ENCODE measurements at regions not wholly inside any gene's neighbourhood (a gene's known extent, or its start where the extent isn't known, plus 50 kb on each side); places are given as distances from the start of the nearest gene placed in this dataset.
"Not testable (repeated sequence)": the region's sequence is repeated elsewhere in the genome, so short reads cannot be mapped to it uniquely, and the experiment has no call there.

DNA sequence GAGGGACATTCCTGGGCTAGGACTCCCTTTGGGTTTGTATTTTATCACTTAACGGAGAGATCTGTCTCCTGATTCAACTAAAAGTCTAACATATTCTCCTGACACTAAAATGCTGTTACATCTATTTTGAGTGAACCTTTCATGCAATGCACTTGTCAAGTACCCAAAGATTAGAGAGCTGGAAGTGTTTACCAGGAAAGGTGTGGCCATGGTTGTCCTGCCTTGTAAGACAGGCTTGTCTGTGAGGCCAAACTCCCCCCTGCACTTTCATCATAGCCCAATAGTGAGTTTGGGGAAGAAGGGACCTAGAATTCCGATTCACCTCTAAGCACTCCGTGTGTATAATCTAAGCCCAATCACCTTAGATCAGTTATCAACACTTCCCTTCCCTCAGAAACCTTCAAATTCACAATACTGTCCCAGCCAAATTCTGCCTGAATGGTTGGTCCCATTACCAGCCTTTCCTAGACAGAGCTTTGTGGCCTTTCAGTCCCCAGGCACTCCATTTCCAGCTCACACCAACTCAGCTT is 162.6 kb upstream of the NAMPT start:
- no peaks in the 10 kb centered on the region for H3K4me1 Mint-ChIP-seq
- H3K27me3 Mint-ChIP-seq (ENCODE audit: low read depth in 3 of 3): peaks cover 0 to 4% (median 2%) of the 10 kb centered on the region in 3 donors
- no peak overlapping the region for H3K27ac Mint-ChIP-seq
- no peaks in the 10 kb centered on the region for H3K36me3 Mint-ChIP-seq
- no peak overlapping the region for H3K4me3 Mint-ChIP-seq
- DNase-seq: no peak
- peaks cover 0 to 9% (median 2%) of the 10 kb centered on the region in 6 donors for H3K9me3 Mint-ChIP-seq

DNA sequence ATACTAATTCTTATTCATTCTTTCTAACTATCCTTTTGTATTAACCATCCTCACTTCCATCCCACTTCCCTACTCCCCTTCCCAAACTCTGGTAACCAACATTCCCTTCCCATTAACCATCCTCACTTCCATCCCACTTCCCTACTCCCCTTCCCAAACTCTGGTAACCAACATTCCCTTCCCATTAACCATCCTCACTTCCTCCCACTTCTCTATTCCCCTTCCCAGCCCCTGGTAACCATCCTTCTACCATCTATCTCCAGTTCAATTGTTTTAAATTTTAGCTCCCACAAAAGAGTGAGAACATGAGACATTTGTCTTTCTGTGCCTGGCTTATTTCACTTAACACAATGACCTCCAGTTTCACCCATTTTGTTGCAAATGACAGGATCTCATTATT is 160.6 kb upstream of the NAMPT start:
- not testable (repeated sequence) for H3K27ac Mint-ChIP-seq; H3K4me1 Mint-ChIP-seq; H3K36me3 Mint-ChIP-seq; H3K27me3 Mint-ChIP-seq (ENCODE audit: low read depth in 3 of 3); DNase-seq; H3K4me3 Mint-ChIP-seq; H3K9me3 Mint-ChIP-seq

DNA sequence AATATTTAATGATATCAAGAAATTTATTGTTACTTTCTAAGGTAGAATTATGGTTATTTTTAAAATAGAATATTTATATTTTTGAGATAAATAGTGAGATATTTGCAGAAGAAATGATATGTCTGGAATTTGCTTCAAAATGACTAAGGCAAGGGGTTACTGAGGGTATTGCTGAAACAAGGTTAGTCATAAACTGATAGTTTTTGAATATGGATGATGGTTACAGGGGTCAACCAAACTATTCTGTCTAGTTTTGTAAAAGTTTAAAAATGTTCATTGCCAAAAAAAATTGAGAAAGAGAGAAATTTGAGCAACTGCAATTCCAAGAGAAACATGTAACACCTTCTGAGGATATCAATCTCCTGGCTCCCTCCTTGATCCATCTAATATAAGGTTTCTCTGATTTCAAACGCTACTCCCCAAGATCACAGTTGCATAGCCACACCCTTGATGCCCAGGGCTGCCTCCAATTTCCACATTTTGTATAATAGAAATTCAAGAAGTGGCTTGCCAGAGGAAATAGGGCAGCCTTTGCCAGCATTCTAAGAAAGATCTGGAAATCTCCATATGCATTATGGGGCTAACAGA is 159.4 kb upstream of the NAMPT start:
- no peak for DNase-seq
- Mint-ChIP-seq H3K9me3 (peaks cover 0 to 5% (median under 1%) of the 10 kb centered on the region in 6 donors), H3K36me3 (no peaks in the 10 kb centered on the region), H3K4me1 (no peaks in the 10 kb centered on the region), H3K27me3 (ENCODE audit: low read depth in 3 of 3) (peaks cover 0 to 6% (median 5%) of the 10 kb centered on the region in 3 donors), H3K4me3 (no peak overlapping the region), H3K27ac (no peak overlapping the region)

DNA sequence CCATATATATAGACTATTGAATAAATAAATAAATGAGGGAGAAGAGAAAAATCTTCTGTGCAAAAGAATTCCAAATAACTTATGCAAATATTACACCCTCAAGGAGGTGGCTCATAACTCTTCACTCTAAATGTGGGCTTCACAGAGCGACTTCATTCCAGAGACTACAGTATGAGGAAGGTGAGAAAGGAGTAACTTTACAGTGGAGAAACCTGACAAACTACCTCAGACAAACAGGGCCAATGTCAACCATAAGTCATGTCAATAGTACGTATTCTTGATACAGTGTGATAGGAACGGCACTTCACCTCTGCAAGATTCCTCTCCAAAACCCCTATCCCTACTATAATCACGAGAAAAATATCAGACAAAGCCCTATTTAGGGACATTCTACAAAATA is 158.4 kb upstream of the NAMPT start:
- H3K27ac Mint-ChIP-seq: no peak overlapping the region

DNA sequence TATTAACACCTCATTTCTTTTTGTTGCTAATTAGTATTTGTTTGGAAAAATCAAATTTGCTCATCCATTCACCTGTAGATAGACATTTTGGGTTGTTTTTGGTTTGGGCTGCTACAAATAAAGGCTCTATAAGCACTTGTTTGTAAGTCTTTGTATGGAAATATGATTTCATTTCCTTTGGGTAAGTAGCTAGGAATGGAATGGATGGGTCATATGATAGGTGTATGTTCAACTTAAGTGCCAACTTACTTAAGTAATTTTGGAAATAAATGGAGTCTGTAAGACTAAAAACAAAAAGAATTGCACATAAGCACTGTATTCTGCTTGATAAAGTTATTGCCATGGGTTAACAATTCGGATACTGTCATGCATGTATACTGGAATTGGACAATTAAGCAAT is 157.7 kb upstream of the NAMPT start:
- Mint-ChIP-seq H3K4me3 (no peak overlapping the region), H3K27ac (no peak overlapping the region), H3K27me3 (ENCODE audit: low read depth in 3 of 3) (peaks cover 1 to 5% (median 4%) of the 10 kb centered on the region in 3 donors), H3K4me1 (no peaks in the 10 kb centered on the region), H3K9me3 (peaks cover 0 to 5% (median 0%) of the 10 kb centered on the region in 6 donors), H3K36me3 (no peaks in the 10 kb centered on the region)
- DNase-seq: no peak

More for the DNA sequence above, 158.4 kb upstream of the NAMPT start:
- Mint-ChIP-seq H3K27me3 (ENCODE audit: low read depth in 3 of 3) (peaks cover 1 to 5% (median 4%) of the 10 kb centered on the region in 3 donors), H3K4me1 (no peaks in the 10 kb centered on the region), H3K9me3 (peaks cover 0 to 5% (median under 1%) of the 10 kb centered on the region in 6 donors), H3K36me3 (no peaks in the 10 kb centered on the region), H3K4me3 (no peak overlapping the region)
- DNase-seq: no peak

DNA sequence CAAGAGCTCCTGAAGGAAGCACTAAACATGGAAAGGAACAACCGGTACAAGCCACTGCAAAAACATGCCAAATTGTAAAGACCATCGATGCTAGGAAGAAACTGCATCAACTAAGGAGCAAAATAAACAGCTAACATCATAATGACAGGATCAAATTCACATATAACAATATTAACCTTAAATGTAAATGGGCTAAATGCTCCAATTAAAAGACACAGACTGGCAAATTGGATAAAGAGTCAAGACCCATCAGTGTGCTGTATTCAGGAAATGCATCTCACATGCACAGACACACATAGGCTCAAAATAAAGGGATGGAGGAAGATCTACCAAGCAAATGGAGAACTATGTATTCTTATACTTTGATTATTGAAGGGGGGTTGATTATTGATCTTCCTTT is 156.6 kb upstream of the NAMPT start:
- not testable (repeated sequence) for H3K4me1 Mint-ChIP-seq; H3K4me3 Mint-ChIP-seq; H3K36me3 Mint-ChIP-seq; H3K27ac Mint-ChIP-seq; H3K9me3 Mint-ChIP-seq; H3K27me3 Mint-ChIP-seq (ENCODE audit: low read depth in 3 of 3); DNase-seq

DNA sequence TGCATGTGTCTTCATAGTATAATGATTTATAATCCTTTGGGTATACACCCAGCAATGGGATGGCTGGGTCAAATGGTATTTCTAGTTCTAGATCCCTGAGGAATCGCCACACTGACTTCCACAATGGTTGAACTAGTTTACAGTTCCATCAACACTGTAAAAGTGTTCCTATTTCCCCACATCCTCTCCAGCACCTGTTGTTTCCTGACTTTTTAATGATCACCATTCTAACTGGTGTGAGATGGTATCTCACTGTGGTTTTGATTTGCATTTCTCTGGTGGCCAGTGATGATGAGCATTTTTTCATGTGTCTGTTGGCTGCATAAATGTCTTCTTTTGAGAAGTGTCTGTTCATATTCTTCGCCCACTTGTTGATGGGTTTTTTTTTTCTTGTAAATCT is 152.2 kb upstream of the NAMPT start:
- H3K36me3 Mint-ChIP-seq; H3K27ac Mint-ChIP-seq; H3K4me3 Mint-ChIP-seq; H3K27me3 Mint-ChIP-seq (ENCODE audit: low read depth in 3 of 3); H3K4me1 Mint-ChIP-seq; H3K9me3 Mint-ChIP-seq; DNase-seq: not testable (repeated sequence)

DNA sequence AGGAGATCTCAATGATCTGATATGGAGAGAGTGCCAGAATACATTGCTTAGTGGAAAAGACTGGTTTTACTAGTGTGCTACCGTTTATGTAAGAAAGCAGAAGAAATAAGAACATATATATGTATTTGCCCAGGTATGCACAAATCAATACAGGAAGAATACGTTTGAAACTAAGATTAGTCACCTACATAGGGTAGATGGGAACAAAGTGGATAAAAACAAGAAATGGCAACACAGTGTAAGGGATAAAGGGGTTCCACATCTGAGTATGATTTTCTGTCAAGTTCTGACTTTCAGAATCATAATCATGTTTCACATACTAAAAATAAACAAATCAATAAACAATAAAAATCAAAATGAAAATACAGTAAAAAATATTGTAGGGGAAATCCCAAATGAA is 148.6 kb upstream of the NAMPT start:
- no peaks in the 10 kb centered on the region for H3K36me3 Mint-ChIP-seq
- H3K9me3 Mint-ChIP-seq: peaks cover 0 to 4% (median 0%) of the 10 kb centered on the region in 6 donors
- DNase-seq: no peak
- H3K27ac Mint-ChIP-seq: no peak overlapping the region
- H3K4me3 Mint-ChIP-seq: no peak overlapping the region
- H3K4me1 Mint-ChIP-seq: no peaks in the 10 kb centered on the region
- H3K27me3 Mint-ChIP-seq (ENCODE audit: low read depth in 3 of 3): peaks cover 2% of the 10 kb centered on the region in 3 donors

DNA sequence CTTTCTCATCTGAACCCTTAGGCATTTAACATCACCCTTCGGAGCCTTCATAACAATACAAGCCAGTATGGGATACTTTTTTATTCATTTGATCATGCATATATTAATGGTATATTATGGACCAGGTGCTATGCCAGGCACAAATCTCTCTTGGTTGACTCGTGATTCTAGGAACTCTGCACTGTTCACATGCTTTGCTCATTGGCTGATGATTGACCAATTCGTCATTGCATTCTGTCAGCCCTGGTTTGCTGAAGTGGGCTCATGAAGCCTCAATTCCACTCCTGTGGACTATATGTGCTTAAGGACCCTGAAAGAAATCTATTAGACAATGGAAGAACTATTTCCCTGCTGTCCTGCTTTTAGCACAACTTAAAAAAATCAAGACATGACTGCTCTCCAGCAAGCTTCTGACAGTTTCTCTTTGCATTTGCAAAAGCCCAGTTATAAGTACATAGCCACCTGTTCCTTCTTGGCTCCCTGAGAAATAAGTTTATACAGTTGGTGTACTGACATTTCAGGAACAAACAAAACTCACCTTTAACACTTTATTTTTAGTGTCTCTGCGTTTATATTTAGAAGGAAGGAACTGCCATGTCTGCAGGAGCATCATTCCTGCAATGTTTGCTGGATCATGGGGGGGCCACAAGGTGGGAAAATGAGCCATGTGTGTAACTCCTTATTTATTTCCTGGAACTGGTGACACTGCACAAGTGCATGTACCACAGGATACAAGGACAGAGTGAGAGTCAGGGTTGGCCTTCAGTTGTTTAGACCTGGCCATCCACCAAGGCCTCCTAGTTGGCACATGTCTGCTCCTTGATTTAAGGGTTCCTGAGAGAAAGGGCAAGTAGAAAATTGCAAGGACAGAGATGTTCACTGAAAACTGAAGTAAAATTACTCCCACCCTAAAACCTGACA is 146.0 kb upstream of the NAMPT start:
- no peak overlapping the region for H3K4me3 Mint-ChIP-seq

DNA sequence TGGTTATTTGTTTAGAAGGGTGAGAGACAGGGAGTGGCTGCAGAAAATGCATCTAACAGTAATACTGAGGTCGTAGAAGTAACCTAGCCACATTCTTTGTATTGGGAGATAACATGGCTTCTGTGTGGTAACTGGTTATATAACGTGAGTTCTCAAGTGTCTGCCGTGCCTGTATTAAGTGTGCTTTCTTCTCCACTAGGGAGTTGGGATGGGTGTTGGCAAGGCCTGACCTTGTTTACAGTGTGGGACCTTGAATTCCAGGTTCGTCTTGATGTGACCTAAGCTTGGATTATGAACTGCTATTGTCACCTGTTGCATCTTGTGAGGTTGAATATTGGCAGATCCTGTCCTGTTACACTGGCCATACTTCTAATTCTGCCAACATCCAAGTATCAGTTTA is 145.3 kb upstream of the NAMPT start:
- H3K9me3 Mint-ChIP-seq: no peaks in the 10 kb centered on the region
- peaks cover 2 to 5% (median 2%) of the 10 kb centered on the region in 3 donors for H3K27me3 Mint-ChIP-seq (ENCODE audit: low read depth in 3 of 3)
- H3K36me3 Mint-ChIP-seq: no peaks in the 10 kb centered on the region
- no peak for DNase-seq
- no peak overlapping the region for H3K27ac Mint-ChIP-seq
- H3K4me1 Mint-ChIP-seq: no peaks in the 10 kb centered on the region
- H3K4me3 Mint-ChIP-seq: no peak overlapping the region

More for the DNA sequence above, 146.0 kb upstream of the NAMPT start:
- Mint-ChIP-seq H3K36me3 (no peaks in the 10 kb centered on the region), H3K9me3 (no peaks in the 10 kb centered on the region), H3K4me1 (no peaks in the 10 kb centered on the region), H3K27me3 (ENCODE audit: low read depth in 3 of 3) (peaks cover 2 to 5% (median 2%) of the 10 kb centered on the region in 3 donors), H3K27ac (no peak overlapping the region)
- no peak for DNase-seq

DNA sequence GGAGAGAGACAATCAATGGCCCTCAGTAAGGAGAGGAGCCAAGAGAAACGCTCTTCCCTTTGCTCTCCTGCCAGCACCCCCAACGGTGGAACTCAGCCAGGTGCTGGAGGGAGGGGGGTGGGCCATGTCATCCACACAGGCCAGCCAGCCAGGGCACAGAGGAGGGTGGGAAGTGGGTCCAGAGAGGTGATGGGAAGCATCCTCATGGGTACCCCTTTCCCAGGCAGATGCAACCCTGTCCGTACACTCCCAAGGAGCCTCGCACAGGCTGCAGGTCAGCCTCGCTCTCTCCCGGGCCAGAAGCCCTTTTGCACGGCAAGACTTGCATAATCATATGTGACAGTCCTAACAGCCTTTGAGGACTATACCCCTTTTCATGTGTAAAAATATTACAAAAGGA is 142.0 kb upstream of the NAMPT start:
- Mint-ChIP-seq H3K4me1 (no peaks in the 10 kb centered on the region), H3K27ac (no peak overlapping the region), H3K36me3 (no peaks in the 10 kb centered on the region), H3K27me3 (ENCODE audit: low read depth in 3 of 3) (peaks cover 4 to 6% (median 6%) of the 10 kb centered on the region in 3 donors), H3K9me3 (peaks cover 0 to 2% (median 0%) of the 10 kb centered on the region in 6 donors), H3K4me3 (no peak overlapping the region)
- DNase-seq: no peak

DNA sequence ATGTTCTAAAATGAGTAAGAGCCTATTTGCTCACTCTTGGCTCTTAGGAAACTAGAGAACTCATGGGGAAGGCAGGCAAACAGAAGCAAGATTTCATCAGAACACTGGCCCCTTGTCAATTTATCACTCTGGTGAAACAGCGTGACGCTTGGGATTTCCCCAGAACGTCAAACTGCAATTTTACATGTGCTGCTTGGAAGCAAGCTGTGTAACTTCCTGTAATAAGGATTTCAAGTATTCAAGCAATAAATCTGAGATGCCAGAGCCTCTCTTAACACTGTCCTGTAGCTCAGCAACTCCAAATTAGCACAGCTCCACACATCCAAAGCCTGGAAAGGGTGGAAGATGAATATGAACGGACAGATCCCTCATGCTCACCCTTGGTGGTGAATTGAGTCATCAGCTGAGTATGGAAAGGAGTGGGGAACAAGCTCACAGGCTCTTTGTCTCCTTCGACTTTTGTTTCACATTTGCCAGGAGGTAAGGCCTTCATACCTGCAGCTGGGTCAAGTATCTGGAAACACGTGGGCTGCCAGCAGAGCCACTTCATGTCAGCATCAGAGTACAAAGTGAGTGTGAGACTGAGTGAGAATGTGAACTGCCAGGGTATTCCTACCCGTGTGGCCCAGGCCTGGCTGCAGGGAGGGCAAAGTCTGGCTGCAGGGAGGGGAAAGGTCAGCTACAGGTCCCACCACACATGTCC is 140.4 kb upstream of the NAMPT start:
- H3K36me3 Mint-ChIP-seq: no peaks in the 10 kb centered on the region
- no peaks in the 10 kb centered on the region for H3K4me1 Mint-ChIP-seq
- no peak overlapping the region for H3K4me3 Mint-ChIP-seq
- H3K9me3 Mint-ChIP-seq: peaks cover 0 to 2% (median 0%) of the 10 kb centered on the region in 6 donors
- DNase-seq: no peak
- H3K27me3 Mint-ChIP-seq (ENCODE audit: low read depth in 3 of 3): peaks cover 2 to 6% (median 6%) of the 10 kb centered on the region in 3 donors
- no peak overlapping the region for H3K27ac Mint-ChIP-seq

DNA sequence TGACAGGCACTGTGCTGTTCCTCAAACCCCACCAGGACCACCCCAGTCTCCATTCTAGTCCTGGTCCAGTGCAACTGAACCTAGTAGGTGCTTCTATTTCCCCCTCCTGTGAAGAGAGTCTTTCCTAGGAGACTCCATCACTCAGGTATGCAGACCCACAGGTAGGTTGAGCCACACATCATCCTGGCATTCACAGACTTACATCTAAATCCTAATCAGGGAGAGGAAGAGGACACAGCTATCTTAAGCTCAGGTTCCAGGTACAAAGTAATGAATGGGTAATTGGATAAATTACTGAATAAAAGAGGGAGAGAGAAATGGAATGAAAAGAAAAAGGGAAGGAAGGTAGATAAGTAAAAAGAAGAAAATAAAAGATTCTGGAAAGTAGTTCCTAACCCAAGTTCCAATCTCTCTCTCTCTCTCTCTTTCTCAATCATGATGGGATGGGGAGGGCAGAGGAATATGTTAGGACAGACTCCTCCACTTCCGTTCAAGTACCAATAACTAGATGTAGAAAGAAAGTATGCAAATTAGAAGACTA is 139.8 kb upstream of the NAMPT start:
- H3K36me3 Mint-ChIP-seq: no peaks in the 10 kb centered on the region
- no peak for DNase-seq
- no peaks in the 10 kb centered on the region for H3K4me1 Mint-ChIP-seq
- peaks cover 2 to 6% (median 5%) of the 10 kb centered on the region in 3 donors for H3K27me3 Mint-ChIP-seq (ENCODE audit: low read depth in 3 of 3)
- peaks cover 0 to 2% (median 0%) of the 10 kb centered on the region in 6 donors for H3K9me3 Mint-ChIP-seq
- no peak overlapping the region for H3K27ac Mint-ChIP-seq
- no peak overlapping the region for H3K4me3 Mint-ChIP-seq
